ENCODE measurements at regions not wholly inside any gene's neighbourhood (a gene's known extent, or its start where the extent isn't known, plus 50 kb on each side); places are given as distances from the start of the nearest gene placed in this dataset.

GRCh38 chr6:168928012-168928411 lies 325.6 kb downstream of the THBS2 start:
- no peaks in the 10 kb centered on the region for H3F3A ChIP-seq (ENCODE audit: insufficient read depth, low read length)
- no peak overlapping the region for H3K9ac ChIP-seq (ENCODE audit: low read length)
- TF ChIP-seq EZH2 (optimal IDR thresholded peaks at IDR 0.05; ENCODE audit: low read depth, low read length) = no peak
- no peak for TF ChIP-seq CTCF (IDR thresholded peaks at IDR 0.05; ENCODE audit: low read length)
- no peak for TF ChIP-seq EZH2phosphoT487 (IDR thresholded peaks at IDR 0.05; ENCODE audit: low read length)
- H3K4me3 ChIP-seq (ENCODE audit: low read length) = no peak overlapping the region
- no peaks in the 10 kb centered on the region for H3K79me2 ChIP-seq (ENCODE audit: low read length)
- H3K27me3 ChIP-seq (replicated peaks; ENCODE audit: insufficient read depth, low read length) = no peaks in the 10 kb centered on the region
- no peaks in the 10 kb centered on the region for H3K9me3 ChIP-seq (replicated peaks; ENCODE audit: insufficient read depth, low read length)
- DNase-seq = no peak
- no peaks in the 10 kb centered on the region for H3K36me3 ChIP-seq (replicated peaks; ENCODE audit: insufficient read depth, low read length)
- H2AFZ ChIP-seq (ENCODE audit: low read length) = no peak overlapping the region
- no peak overlapping the region for H3K27ac ChIP-seq (ENCODE audit: low read length)
- no peak overlapping the region for H3K4me2 ChIP-seq (ENCODE audit: low read depth, low read length)
- no peaks in the 10 kb centered on the region for H3K9me2 ChIP-seq (replicated peaks; ENCODE audit: insufficient read depth, low read length)
- H3K4me1 ChIP-seq (ENCODE audit: low read length) = no peaks in the 10 kb centered on the region
- no peaks in the 10 kb centered on the region for H4K20me1 ChIP-seq (ENCODE audit: insufficient read depth, low read length)

GRCh38 chr6:168927026-168927425 lies 326.6 kb downstream of the THBS2 start:
- Histone ChIP-seq H3K9ac (ENCODE audit: low read length) (no peak overlapping the region), H3K27me3 (replicated peaks; ENCODE audit: insufficient read depth, low read length) (no peaks in the 10 kb centered on the region)

GRCh38 chr6:168926306-168926705 lies 327.3 kb downstream of the THBS2 start:
- Histone ChIP-seq H3K36me3 (replicated peaks; ENCODE audit: insufficient read depth, low read length) (no peaks in the 10 kb centered on the region), H2AFZ (ENCODE audit: low read length) (no peak overlapping the region), H3K9me3 (replicated peaks; ENCODE audit: insufficient read depth, low read length) (no peaks in the 10 kb centered on the region), H3F3A (ENCODE audit: insufficient read depth, low read length) (no peaks in the 10 kb centered on the region), H3K9ac (ENCODE audit: low read length) (no peak overlapping the region), H3K27me3 (replicated peaks; ENCODE audit: insufficient read depth, low read length) (no peaks in the 10 kb centered on the region), H3K9me2 (replicated peaks; ENCODE audit: insufficient read depth, low read length) (no peaks in the 10 kb centered on the region), H3K4me2 (ENCODE audit: low read depth, low read length) (no peak overlapping the region), H3K27ac (ENCODE audit: low read length) (no peak overlapping the region), H3K79me2 (ENCODE audit: low read length) (no peaks in the 10 kb centered on the region), H3K4me1 (ENCODE audit: low read length) (no peaks in the 10 kb centered on the region), H3K4me3 (ENCODE audit: low read length) (no peak overlapping the region), H4K20me1 (ENCODE audit: insufficient read depth, low read length) (no peaks in the 10 kb centered on the region)
- no peak for TF ChIP-seq EZH2phosphoT487 (IDR thresholded peaks at IDR 0.05; ENCODE audit: low read length)
- TF ChIP-seq EZH2 (optimal IDR thresholded peaks at IDR 0.05; ENCODE audit: low read depth, low read length) = no peak
- no peak for TF ChIP-seq CTCF (IDR thresholded peaks at IDR 0.05; ENCODE audit: low read length)
- no peak for DNase-seq

More at GRCh38 chr6:168927026-168927425, 326.6 kb downstream of the THBS2 start:
- Histone ChIP-seq H3K4me3 (ENCODE audit: low read length) (no peak overlapping the region), H3K36me3 (replicated peaks; ENCODE audit: insufficient read depth, low read length) (no peaks in the 10 kb centered on the region), H2AFZ (ENCODE audit: low read length) (no peak overlapping the region), H3K4me1 (ENCODE audit: low read length) (no peaks in the 10 kb centered on the region), H3K79me2 (ENCODE audit: low read length) (no peaks in the 10 kb centered on the region), H3K4me2 (ENCODE audit: low read depth, low read length) (no peak overlapping the region), H4K20me1 (ENCODE audit: insufficient read depth, low read length) (no peaks in the 10 kb centered on the region), H3K9me3 (replicated peaks; ENCODE audit: insufficient read depth, low read length) (no peaks in the 10 kb centered on the region), H3K27ac (ENCODE audit: low read length) (no peak overlapping the region), H3K9me2 (replicated peaks; ENCODE audit: insufficient read depth, low read length) (no peaks in the 10 kb centered on the region), H3F3A (ENCODE audit: insufficient read depth, low read length) (no peaks in the 10 kb centered on the region)
- no peak for DNase-seq
- TF ChIP-seq EZH2 (optimal IDR thresholded peaks at IDR 0.05; ENCODE audit: low read depth, low read length) (no peak), CTCF (IDR thresholded peaks at IDR 0.05; ENCODE audit: low read length) (no peak), EZH2phosphoT487 (IDR thresholded peaks at IDR 0.05; ENCODE audit: low read length) (no peak)
